Neural cell (in vitro differentiated cells): ENCODE measurements at regions not wholly inside any gene's neighbourhood (a gene's known extent, or its start where the extent isn't known, plus 50 kb on each side); places are given as distances from the start of the nearest gene placed in this dataset.

ENCODE experiments used
- H2AFZ ChIP-seq: fragments of 200-600, 300-800 bp; sonication (generic), shearing (Covaris generic); 2 replicates; pipeline ENCODE4 v1.6.0; 2014; ENCODE audit warnings: low read depth, mild to moderate bottlenecking, antibody characterized with exemption, low read length, moderate library complexity
- H3F3A ChIP-seq: fragments of 200-600 bp; shearing (Covaris generic); 2 replicates; pipeline ENCODE4 v1.6.1; 2016; ENCODE audit warnings: mild to moderate bottlenecking, moderate library complexity, mixed read lengths, antibody characterized with exemption, low read length; ENCODE audit not compliant: insufficient read depth, poor library complexity, severe bottlenecking
- H3K27ac ChIP-seq: fragments of 200-600, 300-800 bp; sonication (generic), shearing (Covaris generic); 2 replicates; pipeline ENCODE4 v1.5.1; 2014; ENCODE audit warnings: mild to moderate bottlenecking, low read length, moderate library complexity
- H3K27me3 ChIP-seq: fragments of 300-800, 200-600 bp; sonication (generic), shearing (Covaris generic); 2 replicates; pipeline ENCODE4 v1.6.0; 2014; ENCODE audit warnings: mild to moderate bottlenecking, low read depth, low read length, moderate library complexity; ENCODE audit not compliant: insufficient read depth
- H3K36me3 ChIP-seq: fragments of 300-800, 200-600 bp; sonication (generic), shearing (Covaris generic); 2 replicates; pipeline ENCODE4 v1.5.1; 2014; ENCODE audit warnings: mild to moderate bottlenecking, antibody characterized with exemption, low read length, moderate library complexity; ENCODE audit not compliant: insufficient read depth
- H3K4me2 ChIP-seq: fragments of 300-800, 200-600 bp; sonication (generic), shearing (Covaris generic); 2 replicates; pipeline ENCODE4 v1.6.0; 2014; ENCODE audit warnings: mild to moderate bottlenecking, low read length
- H3K4me3 ChIP-seq: fragments of 300-800, 200-600 bp; sonication (generic), shearing (Covaris generic); 2 replicates; pipeline ENCODE4 v1.5.1; 2014; ENCODE audit warnings: mild to moderate bottlenecking, low read length, moderate library complexity
- H3K79me2 ChIP-seq: fragments of 200-600 bp; shearing (Covaris generic); replicated peaks from 2 replicates; pipeline ENCODE4 v1.6.0; 2014; ENCODE audit warnings: mild to moderate bottlenecking, low read length, moderate library complexity; ENCODE audit not compliant: insufficient read depth
- H3K9ac ChIP-seq: fragments of 300-800, 200-600 bp; sonication (generic), shearing (Covaris generic); 2 replicates; pipeline ENCODE4 v1.6.1; 2016; ENCODE audit warnings: mild to moderate bottlenecking, low read length, mixed read lengths
- H3K9me2 ChIP-seq: fragments of 200-600 bp; shearing (Covaris generic); 2 replicates; pipeline ENCODE4 v1.6.1; 2016; ENCODE audit warnings: mild to moderate bottlenecking, low read length, mixed read lengths; ENCODE audit not compliant: insufficient read depth
- H3K9me3 ChIP-seq: fragments of 200-600, 300-800 bp; sonication (generic), shearing (Covaris generic); 2 replicates; pipeline ENCODE4 v1.6.1; 2016; ENCODE audit warnings: mild to moderate bottlenecking, mixed run types, low read length, moderate library complexity, mixed read lengths
- H4K20me1 ChIP-seq: fragments of 200-600 bp; shearing (Covaris generic); 2 replicates; pipeline ENCODE4 v1.6.1; 2016; ENCODE audit warnings: mild to moderate bottlenecking, mixed run types; ENCODE audit not compliant: insufficient read depth
- EP300 ChIP-seq: fragments of 450-650 bp; conservative IDR thresholded peaks from 2 replicates; pipeline ENCODE4 v1.6.1; 2014; ENCODE audit warnings: antibody characterized with exemption, mild to moderate bottlenecking, moderate library complexity; ENCODE audit not compliant: poor library complexity, severe bottlenecking
- EZH2 ChIP-seq: fragments of 200-600, 300-800 bp; shearing (Covaris generic), sonication (generic); IDR thresholded peaks from 2 replicates; pipeline ENCODE4 v1.6.1; 2014; ENCODE audit warnings: antibody characterized with exemption, low read length, borderline replicate concordance, mild to moderate bottlenecking; ENCODE audit not compliant: insufficient read depth, poor library complexity, severe bottlenecking
- MXI1 ChIP-seq: fragments of 450-650 bp; conservative IDR thresholded peaks from 2 replicates; pipeline ENCODE4 v1.6.1; 2014; ENCODE audit warnings: antibody characterized with exemption, mild to moderate bottlenecking; ENCODE audit not compliant: poor library complexity, severe bottlenecking
- POLR2AphosphoS5 ChIP-seq: IDR thresholded peaks from 2 replicates; pipeline ENCODE4 v1.6.1; 2012
- RAD21 ChIP-seq: fragments of 450-650 bp; conservative IDR thresholded peaks from 2 replicates; pipeline ENCODE4 v1.6.1; 2014; ENCODE audit warnings: antibody characterized with exemption, mild to moderate bottlenecking, moderate library complexity
- SMC3 ChIP-seq: fragments of 450-650 bp; conservative IDR thresholded peaks from 2 replicates; pipeline ENCODE4 v1.6.1; 2014; ENCODE audit warnings: antibody characterized with exemption, mild to moderate bottlenecking, moderate library complexity; ENCODE audit not compliant: poor library complexity
- TAF1 ChIP-seq: IDR thresholded peaks from 2 replicates; pipeline ENCODE4 v1.6.1; 2012; ENCODE audit warnings: low read depth
- TF ChIP-seq, protein P1 (sequence below): IDR thresholded peaks from 2 replicates; pipeline ENCODE4 v1.6.1; 2012; ENCODE audit warnings: borderline replicate concordance
- TF ChIP-seq, protein P2 (sequence below): fragments of 450-650 bp; IDR thresholded peaks from 2 replicates; pipeline ENCODE4 v1.5.1; 2014; ENCODE audit warnings: antibody characterized with exemption, mild to moderate bottlenecking, moderate library complexity; ENCODE audit not compliant: poor library complexity, severe bottlenecking

DNA sequence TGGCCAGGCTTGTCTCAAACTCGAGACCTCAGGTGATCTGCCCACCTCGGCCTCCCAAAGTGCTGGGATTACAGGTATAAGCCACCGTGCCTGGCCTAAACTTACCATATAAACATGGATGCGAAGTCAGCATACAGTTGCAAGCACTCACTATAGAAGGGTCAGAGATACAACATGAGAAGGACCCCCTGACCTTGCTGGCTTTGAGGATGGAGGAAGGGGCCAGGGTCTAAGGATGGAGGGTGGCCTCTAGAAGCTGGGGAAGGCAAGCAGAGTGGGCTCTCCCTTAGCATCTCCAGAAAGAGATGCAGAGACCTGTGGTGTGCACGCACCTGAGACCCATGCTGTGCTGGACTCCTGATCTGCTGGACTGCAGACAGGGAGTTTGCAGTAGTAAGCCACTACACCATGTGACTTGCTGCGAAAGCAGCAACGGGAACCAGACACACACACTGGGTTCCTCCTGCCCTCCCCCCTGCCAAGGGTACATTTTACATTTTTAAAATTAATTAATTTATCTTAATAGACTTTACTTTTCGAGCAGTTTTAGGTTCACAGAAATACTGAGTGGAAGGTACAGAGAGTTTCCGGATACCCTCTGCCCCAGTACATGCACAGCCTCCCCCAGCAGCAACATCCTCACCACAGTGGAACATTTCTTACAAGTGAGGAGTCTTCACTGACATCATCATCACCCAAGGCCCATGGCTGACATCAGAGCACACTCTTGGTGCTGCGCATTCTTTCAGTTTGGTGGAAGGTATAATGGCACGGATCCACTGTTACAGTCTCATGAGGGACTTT is 170.1 kb upstream of the B3GAT1 start:
- TF ChIP-seq MXI1: no peak
- TF ChIP-seq POLR2AphosphoS5: no peak
- TF ChIP-seq SMC3: no peak
- TF ChIP-seq, protein P1, sequence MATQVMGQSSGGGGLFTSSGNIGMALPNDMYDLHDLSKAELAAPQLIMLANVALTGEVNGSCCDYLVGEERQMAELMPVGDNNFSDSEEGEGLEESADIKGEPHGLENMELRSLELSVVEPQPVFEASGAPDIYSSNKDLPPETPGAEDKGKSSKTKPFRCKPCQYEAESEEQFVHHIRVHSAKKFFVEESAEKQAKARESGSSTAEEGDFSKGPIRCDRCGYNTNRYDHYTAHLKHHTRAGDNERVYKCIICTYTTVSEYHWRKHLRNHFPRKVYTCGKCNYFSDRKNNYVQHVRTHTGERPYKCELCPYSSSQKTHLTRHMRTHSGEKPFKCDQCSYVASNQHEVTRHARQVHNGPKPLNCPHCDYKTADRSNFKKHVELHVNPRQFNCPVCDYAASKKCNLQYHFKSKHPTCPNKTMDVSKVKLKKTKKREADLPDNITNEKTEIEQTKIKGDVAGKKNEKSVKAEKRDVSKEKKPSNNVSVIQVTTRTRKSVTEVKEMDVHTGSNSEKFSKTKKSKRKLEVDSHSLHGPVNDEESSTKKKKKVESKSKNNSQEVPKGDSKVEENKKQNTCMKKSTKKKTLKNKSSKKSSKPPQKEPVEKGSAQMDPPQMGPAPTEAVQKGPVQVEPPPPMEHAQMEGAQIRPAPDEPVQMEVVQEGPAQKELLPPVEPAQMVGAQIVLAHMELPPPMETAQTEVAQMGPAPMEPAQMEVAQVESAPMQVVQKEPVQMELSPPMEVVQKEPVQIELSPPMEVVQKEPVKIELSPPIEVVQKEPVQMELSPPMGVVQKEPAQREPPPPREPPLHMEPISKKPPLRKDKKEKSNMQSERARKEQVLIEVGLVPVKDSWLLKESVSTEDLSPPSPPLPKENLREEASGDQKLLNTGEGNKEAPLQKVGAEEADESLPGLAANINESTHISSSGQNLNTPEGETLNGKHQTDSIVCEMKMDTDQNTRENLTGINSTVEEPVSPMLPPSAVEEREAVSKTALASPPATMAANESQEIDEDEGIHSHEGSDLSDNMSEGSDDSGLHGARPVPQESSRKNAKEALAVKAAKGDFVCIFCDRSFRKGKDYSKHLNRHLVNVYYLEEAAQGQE: no peak
- TF ChIP-seq, protein P2, sequence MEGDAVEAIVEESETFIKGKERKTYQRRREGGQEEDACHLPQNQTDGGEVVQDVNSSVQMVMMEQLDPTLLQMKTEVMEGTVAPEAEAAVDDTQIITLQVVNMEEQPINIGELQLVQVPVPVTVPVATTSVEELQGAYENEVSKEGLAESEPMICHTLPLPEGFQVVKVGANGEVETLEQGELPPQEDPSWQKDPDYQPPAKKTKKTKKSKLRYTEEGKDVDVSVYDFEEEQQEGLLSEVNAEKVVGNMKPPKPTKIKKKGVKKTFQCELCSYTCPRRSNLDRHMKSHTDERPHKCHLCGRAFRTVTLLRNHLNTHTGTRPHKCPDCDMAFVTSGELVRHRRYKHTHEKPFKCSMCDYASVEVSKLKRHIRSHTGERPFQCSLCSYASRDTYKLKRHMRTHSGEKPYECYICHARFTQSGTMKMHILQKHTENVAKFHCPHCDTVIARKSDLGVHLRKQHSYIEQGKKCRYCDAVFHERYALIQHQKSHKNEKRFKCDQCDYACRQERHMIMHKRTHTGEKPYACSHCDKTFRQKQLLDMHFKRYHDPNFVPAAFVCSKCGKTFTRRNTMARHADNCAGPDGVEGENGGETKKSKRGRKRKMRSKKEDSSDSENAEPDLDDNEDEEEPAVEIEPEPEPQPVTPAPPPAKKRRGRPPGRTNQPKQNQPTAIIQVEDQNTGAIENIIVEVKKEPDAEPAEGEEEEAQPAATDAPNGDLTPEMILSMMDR: no peak
- no peak overlapping the region for H3K9ac ChIP-seq
- no peaks in the 10 kb centered on the region for H3K79me2 ChIP-seq

DNA sequence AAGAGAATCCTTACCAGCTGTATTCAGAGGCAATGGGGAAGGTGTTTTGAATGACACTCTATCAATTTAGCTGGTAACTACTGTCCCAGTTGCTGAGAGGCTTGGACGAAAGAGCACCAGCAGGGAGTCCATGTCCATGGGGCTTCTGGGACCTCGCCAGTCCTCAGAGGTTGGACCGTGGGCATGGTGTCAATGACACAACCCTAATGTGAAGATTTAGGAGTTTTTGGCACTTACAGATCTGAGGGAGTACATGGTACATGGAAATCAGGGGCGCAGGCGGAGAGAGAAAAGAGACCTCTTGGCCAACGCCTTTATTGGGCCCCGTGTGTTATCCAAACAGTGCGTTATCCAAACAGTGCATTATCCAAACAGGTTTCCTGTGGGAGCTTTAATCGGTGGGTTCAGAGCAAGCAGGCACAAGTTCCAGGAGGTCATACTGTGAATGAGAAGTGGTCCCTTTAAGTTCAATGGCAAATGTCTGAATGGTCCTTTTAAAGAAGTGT is 169.1 kb upstream of the B3GAT1 start:
- H3K79me2 ChIP-seq: no peaks in the 10 kb centered on the region
- TF ChIP-seq RAD21 (no peak), POLR2AphosphoS5 (no peak), TAF1 (no peak), EP300 (no peak), MXI1 (no peak), EZH2 (no peak), SMC3 (no peak)
- TF ChIP-seq, protein P1: no peak
- TF ChIP-seq, protein P2: no peak
- H3K9me3 ChIP-seq: no peaks in the 10 kb centered on the region
- no peak overlapping the region for H3K4me2 ChIP-seq
- H3K4me3 ChIP-seq: no peak overlapping the region
- H3K36me3 ChIP-seq: no peaks in the 10 kb centered on the region
- no peak overlapping the region for H3K9ac ChIP-seq
- H3K9me2 ChIP-seq: no peaks in the 10 kb centered on the region
- no peaks in the 10 kb centered on the region for H3F3A ChIP-seq
- H3K27ac ChIP-seq: no peak overlapping the region
- no peak overlapping the region for H2AFZ ChIP-seq
- no peaks in the 10 kb centered on the region for H3K27me3 ChIP-seq
- no peaks in the 10 kb centered on the region for H4K20me1 ChIP-seq

More for the DNA sequence above, 170.1 kb upstream of the B3GAT1 start:
- Histone ChIP-seq H3F3A (no peaks in the 10 kb centered on the region), H3K4me2 (no peak overlapping the region), H4K20me1 (no peaks in the 10 kb centered on the region), H3K4me3 (no peak overlapping the region), H2AFZ (no peak overlapping the region), H3K9me3 (no peaks in the 10 kb centered on the region), H3K9me2 (no peaks in the 10 kb centered on the region), H3K36me3 (no peaks in the 10 kb centered on the region), H3K27ac (no peak overlapping the region), H3K27me3 (no peaks in the 10 kb centered on the region)
